ENCODE measurements at regions not wholly inside any gene's neighbourhood (a gene's known extent, or its start where the extent isn't known, plus 50 kb on each side); places are given as distances from the start of the nearest gene placed in this dataset.
"Not testable (repeated sequence)": the region's sequence is repeated elsewhere in the genome, so short reads cannot be mapped to it uniquely, and the experiment has no call there.

DNA sequence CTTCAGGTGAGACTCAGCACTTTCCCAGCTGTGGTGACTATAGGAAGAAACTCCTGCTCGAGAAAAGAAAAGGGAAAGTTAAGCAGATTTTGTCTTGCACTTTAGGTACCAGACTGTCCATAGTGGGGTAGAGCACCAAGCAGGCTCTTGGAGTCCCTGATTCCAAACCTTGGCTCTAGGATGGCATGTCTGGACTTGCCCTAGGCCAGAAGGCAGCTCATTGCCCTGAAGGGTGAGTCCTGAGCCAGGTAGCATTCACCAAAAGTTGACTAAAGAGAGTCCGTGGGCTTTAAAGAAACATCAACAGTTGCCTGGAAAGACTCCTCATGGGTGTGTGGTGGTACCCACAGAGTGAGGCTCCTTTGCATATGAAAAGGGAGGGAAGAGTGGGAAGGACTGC, 145.2 kb upstream of the SNX7 start:
- Histone ChIP-seq H3K27ac (ENCODE audit: low read depth, low read length, severe bottlenecking) (no peak overlapping the region), H3K36me3 (ENCODE audit: control insufficient read depth, insufficient read depth, low read length) (no peaks in the 10 kb centered on the region), H3K4me3 (ENCODE audit: extremely low read depth, insufficient read depth, low read length, poor library complexity, severe bottlenecking) (no peak overlapping the region), H3K4me1 (ENCODE audit: control insufficient read depth, insufficient read depth, low read length, poor library complexity, severe bottlenecking) (no peaks in the 10 kb centered on the region), H3K9me3 (ENCODE audit: control insufficient read depth, low read length) (no peaks in the 10 kb centered on the region)
- 94 to 100% methylated on average over 1 to 2 of the region's 2 CpGs for WGBS, 2 experiments (ENCODE audit: insufficient coverage in 2 of 2)

DNA sequence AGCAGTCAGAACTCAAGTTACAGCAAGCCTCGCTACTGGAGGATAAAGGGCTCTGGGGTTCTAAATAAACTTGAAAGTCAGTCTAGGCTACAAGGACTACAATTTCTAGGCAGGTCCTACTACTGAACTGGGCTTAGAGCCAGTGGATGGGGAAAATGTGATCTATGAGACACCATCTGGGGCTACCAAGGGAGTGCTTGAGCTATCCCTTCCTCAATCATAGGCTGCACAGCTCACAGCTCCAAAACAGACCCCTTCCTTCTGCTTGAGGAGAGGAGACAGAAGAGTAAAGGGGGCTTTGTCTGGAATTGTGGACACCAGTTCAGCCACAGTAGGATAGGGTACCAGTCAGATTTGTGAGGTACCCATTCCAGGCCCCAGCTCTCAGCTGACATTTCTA, 145.8 kb upstream of the SNX7 start:
- Histone ChIP-seq H3K4me3 (ENCODE audit: extremely low read depth, insufficient read depth, low read length, poor library complexity, severe bottlenecking) (no peak overlapping the region), H3K36me3 (ENCODE audit: control insufficient read depth, insufficient read depth, low read length) (no peaks in the 10 kb centered on the region), H3K9me3 (ENCODE audit: control insufficient read depth, low read length) (no peaks in the 10 kb centered on the region), H3K27ac (ENCODE audit: low read depth, low read length, severe bottlenecking) (no peak overlapping the region), H3K4me1 (ENCODE audit: control insufficient read depth, insufficient read depth, low read length, poor library complexity, severe bottlenecking) (no peaks in the 10 kb centered on the region)
- WGBS, 2 experiments (ENCODE audit: insufficient coverage in 2 of 2): no CpG with 5 or more reads among the region's 1 CpG

- H3K4me1 ChIP-seq (ENCODE audit: control insufficient read depth, insufficient read depth, low read length, poor library complexity, severe bottlenecking); H3K9me3 ChIP-seq (ENCODE audit: control insufficient read depth, low read length); H3K27ac ChIP-seq (ENCODE audit: low read depth, low read length, severe bottlenecking); H3K4me3 ChIP-seq (ENCODE audit: extremely low read depth, insufficient read depth, low read length, poor library complexity, severe bottlenecking); H3K36me3 ChIP-seq (ENCODE audit: control insufficient read depth, insufficient read depth, low read length): not testable (repeated sequence)
- 77 to 79% methylated on average over 2 to 3 of the region's 27 CpGs for WGBS, 2 experiments (ENCODE audit: insufficient coverage in 2 of 2)
These were observed 149.3 kb upstream of the SNX7 start for GRCh38 chr1:98512216-98512615.

GRCh38 chr1:98503771-98504170, 157.8 kb upstream of the SNX7 start:
- Histone ChIP-seq H3K9me3 (ENCODE audit: control insufficient read depth, low read length) (no peaks in the 10 kb centered on the region), H3K4me1 (ENCODE audit: control insufficient read depth, insufficient read depth, low read length, poor library complexity, severe bottlenecking) (no peaks in the 10 kb centered on the region), H3K27ac (ENCODE audit: low read depth, low read length, severe bottlenecking) (no peak overlapping the region), H3K36me3 (ENCODE audit: control insufficient read depth, insufficient read depth, low read length) (no peaks in the 10 kb centered on the region), H3K4me3 (ENCODE audit: extremely low read depth, insufficient read depth, low read length, poor library complexity, severe bottlenecking) (no peak overlapping the region)
- 70 to 90% methylated on average over 1 of the region's 1 CpG for WGBS, 2 experiments (ENCODE audit: insufficient coverage in 2 of 2)

DNA sequence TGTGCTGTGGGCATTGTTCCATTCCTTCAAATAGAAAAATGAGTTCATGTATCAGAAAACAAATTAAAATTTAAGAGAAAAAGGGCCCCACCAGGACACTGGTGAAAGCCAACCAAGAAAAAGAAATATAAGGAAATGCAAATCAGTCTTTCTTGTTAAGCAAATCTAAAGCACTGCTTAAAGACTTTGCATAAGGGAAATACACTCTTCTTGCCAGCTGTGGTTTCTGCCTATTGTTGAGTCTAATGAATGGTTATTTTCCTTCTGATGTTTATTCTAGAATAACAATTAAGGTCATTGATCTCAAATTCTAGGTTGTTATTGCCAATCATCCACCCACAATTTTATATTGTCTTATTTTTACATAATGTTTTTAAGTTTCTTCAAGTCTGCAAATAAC, 158.6 kb upstream of the SNX7 start:
- Histone ChIP-seq H3K4me1 (ENCODE audit: control insufficient read depth, insufficient read depth, low read length, poor library complexity, severe bottlenecking) (no peaks in the 10 kb centered on the region), H3K27ac (ENCODE audit: low read depth, low read length, severe bottlenecking) (no peak overlapping the region), H3K36me3 (ENCODE audit: control insufficient read depth, insufficient read depth, low read length) (no peaks in the 10 kb centered on the region), H3K4me3 (ENCODE audit: extremely low read depth, insufficient read depth, low read length, poor library complexity, severe bottlenecking) (no peak overlapping the region), H3K9me3 (ENCODE audit: control insufficient read depth, low read length) (no peaks in the 10 kb centered on the region)

DNA sequence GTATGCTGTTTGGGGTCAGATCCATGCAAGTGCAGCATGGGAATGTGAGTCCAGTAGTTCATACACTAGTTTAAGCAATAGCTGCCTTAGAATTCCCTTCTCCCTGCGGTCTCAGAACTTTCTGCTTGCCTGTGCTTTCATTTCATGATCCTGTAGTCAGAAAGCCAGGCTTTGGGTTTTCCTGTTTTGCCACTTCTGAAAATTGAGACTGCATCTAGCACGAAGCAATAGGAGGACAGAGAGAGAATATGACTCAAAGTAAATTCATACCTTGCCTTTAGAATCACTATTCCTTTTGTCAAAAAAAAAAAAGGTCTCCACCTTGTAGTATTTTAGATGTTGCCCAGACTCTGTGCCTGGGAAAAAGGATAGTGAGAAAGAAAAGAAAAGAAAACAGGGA, 161.2 kb upstream of the SNX7 start:
- WGBS, 2 experiments (ENCODE audit: insufficient coverage in 2 of 2): 79 to 88% methylated on average over 1 to 2 of the region's 2 CpGs
- no peak overlapping the region for H3K27ac ChIP-seq (ENCODE audit: low read depth, low read length, severe bottlenecking)
- no peaks in the 10 kb centered on the region for H3K4me1 ChIP-seq (ENCODE audit: control insufficient read depth, insufficient read depth, low read length, poor library complexity, severe bottlenecking)
- H3K36me3 ChIP-seq (ENCODE audit: control insufficient read depth, insufficient read depth, low read length): no peaks in the 10 kb centered on the region
- H3K9me3 ChIP-seq (ENCODE audit: control insufficient read depth, low read length): no peaks in the 10 kb centered on the region
- no peak overlapping the region for H3K4me3 ChIP-seq (ENCODE audit: extremely low read depth, insufficient read depth, low read length, poor library complexity, severe bottlenecking)

DNA sequence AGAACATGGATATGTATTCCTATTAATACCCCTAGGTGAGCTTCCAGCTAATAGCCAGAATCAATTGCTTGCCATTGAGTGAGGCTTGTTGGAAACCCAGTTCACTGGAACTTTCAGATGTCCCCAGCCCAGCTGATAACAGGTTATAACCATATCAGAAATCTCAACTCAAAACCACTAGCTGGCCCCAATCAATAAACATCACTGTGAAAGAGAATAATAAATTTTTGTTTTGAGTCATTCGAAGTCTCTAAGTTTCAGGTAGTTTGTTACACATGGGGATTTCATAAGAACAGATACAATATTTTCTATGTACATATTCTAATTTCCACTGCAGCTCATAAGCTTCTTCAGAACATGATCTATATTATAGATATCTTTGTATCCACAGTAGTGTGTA, 162.9 kb upstream of the SNX7 start:
- Histone ChIP-seq H3K27ac (ENCODE audit: low read depth, low read length, severe bottlenecking) (no peak overlapping the region), H3K36me3 (ENCODE audit: control insufficient read depth, insufficient read depth, low read length) (no peaks in the 10 kb centered on the region), H3K4me3 (ENCODE audit: extremely low read depth, insufficient read depth, low read length, poor library complexity, severe bottlenecking) (no peak overlapping the region), H3K4me1 (ENCODE audit: control insufficient read depth, insufficient read depth, low read length, poor library complexity, severe bottlenecking) (no peaks in the 10 kb centered on the region), H3K9me3 (ENCODE audit: control insufficient read depth, low read length) (no peaks in the 10 kb centered on the region)
- no CpG with 5 or more reads among the region's 1 CpG for WGBS, 2 experiments (ENCODE audit: insufficient coverage in 2 of 2)

- Histone ChIP-seq H3K9me3 (ENCODE audit: control insufficient read depth, low read length) (no peaks in the 10 kb centered on the region), H3K4me1 (ENCODE audit: control insufficient read depth, insufficient read depth, low read length, poor library complexity, severe bottlenecking) (no peaks in the 10 kb centered on the region), H3K36me3 (ENCODE audit: control insufficient read depth, insufficient read depth, low read length) (no peaks in the 10 kb centered on the region), H3K27ac (ENCODE audit: low read depth, low read length, severe bottlenecking) (no peak overlapping the region), H3K4me3 (ENCODE audit: extremely low read depth, insufficient read depth, low read length, poor library complexity, severe bottlenecking) (no peak overlapping the region)
- 66 to 82% methylated on average over 2 of the region's 2 CpGs for WGBS, 2 experiments (ENCODE audit: insufficient coverage in 2 of 2)
These were observed 164.0 kb upstream of the SNX7 start for GRCh38 chr1:98497497-98497896.

- WGBS, 2 experiments (ENCODE audit: insufficient coverage in 2 of 2): 100% methylated on average over 1 of the region's 2 CpGs; no CpG with 5 or more reads in 1 of the 2 experiments
- H3K27ac ChIP-seq (ENCODE audit: low read depth, low read length, severe bottlenecking): no peak overlapping the region
These were observed 165.1 kb upstream of the SNX7 start for GRCh38 chr1:98496256-98496995.

GRCh38 chr1:98493469-98493868, 168.1 kb upstream of the SNX7 start:
- Histone ChIP-seq H3K27ac (ENCODE audit: low read depth, low read length, severe bottlenecking) (no peak overlapping the region), H3K4me1 (ENCODE audit: control insufficient read depth, insufficient read depth, low read length, poor library complexity, severe bottlenecking) (no peaks in the 10 kb centered on the region), H3K36me3 (ENCODE audit: control insufficient read depth, insufficient read depth, low read length) (no peaks in the 10 kb centered on the region)

More at GRCh38 chr1:98496256-98496995, 165.1 kb upstream of the SNX7 start:
- Histone ChIP-seq H3K36me3 (ENCODE audit: control insufficient read depth, insufficient read depth, low read length) (no peaks in the 10 kb centered on the region), H3K4me1 (ENCODE audit: control insufficient read depth, insufficient read depth, low read length, poor library complexity, severe bottlenecking) (no peaks in the 10 kb centered on the region), H3K4me3 (ENCODE audit: extremely low read depth, insufficient read depth, low read length, poor library complexity, severe bottlenecking) (no peak overlapping the region), H3K9me3 (ENCODE audit: control insufficient read depth, low read length) (no peaks in the 10 kb centered on the region)

GRCh38 chr1:98490099-98490498, 171.4 kb upstream of the SNX7 start:
- Histone ChIP-seq H3K4me3 (ENCODE audit: extremely low read depth, insufficient read depth, low read length, poor library complexity, severe bottlenecking) (no peak overlapping the region), H3K9me3 (ENCODE audit: control insufficient read depth, low read length) (no peaks in the 10 kb centered on the region), H3K36me3 (ENCODE audit: control insufficient read depth, insufficient read depth, low read length) (no peaks in the 10 kb centered on the region), H3K27ac (ENCODE audit: low read depth, low read length, severe bottlenecking) (no peak overlapping the region), H3K4me1 (ENCODE audit: control insufficient read depth, insufficient read depth, low read length, poor library complexity, severe bottlenecking) (no peaks in the 10 kb centered on the region)
- no CpG with 5 or more reads among the region's 1 CpG for WGBS, 2 experiments (ENCODE audit: insufficient coverage in 2 of 2)

More at GRCh38 chr1:98493469-98493868, 168.1 kb upstream of the SNX7 start:
- no peak overlapping the region for H3K4me3 ChIP-seq (ENCODE audit: extremely low read depth, insufficient read depth, low read length, poor library complexity, severe bottlenecking)
- H3K9me3 ChIP-seq (ENCODE audit: control insufficient read depth, low read length): no peaks in the 10 kb centered on the region
